NCI-H2227 (cell line): ENCODE measurements at regions not wholly inside any gene's neighbourhood (a gene's known extent, or its start where the extent isn't known, plus 50 kb on each side); places are given as distances from the start of the nearest gene placed in this dataset.

Source experiments
- DNase-seq: peaks from one replicate; lab custom pipeline; 2025; ENCODE audit not compliant: unreplicated experiment; lab: John Stamatoyannopoulos, UW

GRCh38 chr20:11838076-11838636 lies 79.5 kb upstream of the BTBD3 start:
- DNase-seq = no peak

GRCh38 chr20:11841972-11842461 lies 75.7 kb upstream of the BTBD3 start:
- no peak for DNase-seq

- no peak for DNase-seq
Measured at GRCh38 chr20:11843289-11843688, 74.4 kb upstream of the BTBD3 start.

GRCh38 chr20:11844691-11845090 lies 73.0 kb upstream of the BTBD3 start:
- DNase-seq = no peak

- DNase-seq = no peak
Measured at GRCh38 chr20:11845340-11845739, 72.4 kb upstream of the BTBD3 start.

GRCh38 chr20:11846131-11846530 lies 71.6 kb upstream of the BTBD3 start:
- DNase-seq = no peak

GRCh38 chr20:11847827-11848226 lies 69.9 kb upstream of the BTBD3 start:
- no peak for DNase-seq

GRCh38 chr20:11849270-11849915 lies 68.3 kb upstream of the BTBD3 start:
- peak; percentile 29 for DNase-seq

- DNase-seq = no peak
Measured at GRCh38 chr20:11849976-11850670, 67.6 kb upstream of the BTBD3 start.

- DNase-seq = no peak
Measured at GRCh38 chr20:11850901-11851300, 66.8 kb upstream of the BTBD3 start.

GRCh38 chr20:11851646-11852045 lies 66.0 kb upstream of the BTBD3 start:
- no peak for DNase-seq

GRCh38 chr20:11852189-11852588 lies 65.5 kb upstream of the BTBD3 start:
- DNase-seq = no peak

GRCh38 chr20:11852811-11853210 lies 64.9 kb upstream of the BTBD3 start:
- no peak for DNase-seq

GRCh38 chr20:11853359-11853758 lies 64.3 kb upstream of the BTBD3 start:
- no peak for DNase-seq

- DNase-seq = no peak
Measured at GRCh38 chr20:11861479-11861878, 56.2 kb upstream of the BTBD3 start.

- DNase-seq = no peak
Measured at GRCh38 chr20:11867291-11867919, 50.3 kb upstream of the BTBD3 start.
